ENCODE measurements at regions not wholly inside any gene's neighbourhood (a gene's known extent, or its start where the extent isn't known, plus 50 kb on each side); places are given as distances from the start of the nearest gene placed in this dataset.

- no peaks in the 10 kb centered on the region for H3K4me1 ChIP-seq (ENCODE audit: control insufficient read depth, extremely low read depth, insufficient read depth, low read length)
- no peak for DNase-seq (ENCODE audit: low read depth in 2 of 2)
- H2AFZ ChIP-seq (ENCODE audit: low read length) = no peak overlapping the region
- H3K27ac ChIP-seq (ENCODE audit: insufficient read depth, low read length) = no peak overlapping the region
- H3K4me2 ChIP-seq (ENCODE audit: extremely low read depth, insufficient read depth, low read length) = no peak overlapping the region
- H3K9ac ChIP-seq (ENCODE audit: insufficient read depth, low read length) = no peak overlapping the region
- H3K27me3 ChIP-seq (ENCODE audit: control insufficient read depth, insufficient read depth, low read length) = no peaks in the 10 kb centered on the region
- H4K20me1 ChIP-seq (ENCODE audit: control insufficient read depth, extremely low read depth, insufficient read depth, low read length) = no peaks in the 10 kb centered on the region
- no peak for TF ChIP-seq EZH2 (IDR thresholded peaks at IDR 0.05; ENCODE audit: low read length, missing control alignments)
- TF ChIP-seq CTCF (conservative IDR thresholded peaks at IDR 0.05 in 1 of 2, IDR thresholded peaks at IDR 0.05 in 1 of 2; ENCODE audit: low read depth in 1 of 2, low read length in 2 of 2) = no peak
- H3K36me3 ChIP-seq (ENCODE audit: control insufficient read depth, insufficient read depth, low read length) = no peaks in the 10 kb centered on the region
- no peaks in the 10 kb centered on the region for H3K9me3 ChIP-seq (ENCODE audit: control insufficient read depth, insufficient read depth, low read depth, low read length)
- H3K79me2 ChIP-seq (ENCODE audit: control insufficient read depth, insufficient read depth, low read length) = no peaks in the 10 kb centered on the region
- H3K4me3 ChIP-seq (replicated peaks in 1 of 4; ENCODE audit: control extremely low read depth in 1 of 4, insufficient read depth in 1 of 4, low read depth in 3 of 4, low read length in 4 of 4) = no peak overlapping the region
Measured at GRCh38 chr6:135658916-135659315, 161.4 kb upstream of the AHI1 start.

- Histone ChIP-seq H4K20me1 (ENCODE audit: control insufficient read depth, extremely low read depth, insufficient read depth, low read length) (no peaks in the 10 kb centered on the region), H3K4me3 (replicated peaks in 1 of 4; ENCODE audit: control extremely low read depth in 1 of 4, insufficient read depth in 1 of 4, low read depth in 3 of 4, low read length in 4 of 4) (no peak overlapping the region), H3K36me3 (ENCODE audit: control insufficient read depth, insufficient read depth, low read length) (no peaks in the 10 kb centered on the region), H3K4me2 (ENCODE audit: extremely low read depth, insufficient read depth, low read length) (no peak overlapping the region), H3K9ac (ENCODE audit: insufficient read depth, low read length) (no peak overlapping the region), H3K79me2 (ENCODE audit: control insufficient read depth, insufficient read depth, low read length) (no peaks in the 10 kb centered on the region), H3K27ac (ENCODE audit: insufficient read depth, low read length) (no peak overlapping the region), H3K27me3 (ENCODE audit: control insufficient read depth, insufficient read depth, low read length) (no peaks in the 10 kb centered on the region), H2AFZ (ENCODE audit: low read length) (no peak overlapping the region), H3K9me3 (ENCODE audit: control insufficient read depth, insufficient read depth, low read depth, low read length) (no peaks in the 10 kb centered on the region), H3K4me1 (ENCODE audit: control insufficient read depth, extremely low read depth, insufficient read depth, low read length) (peaks cover 3% of the 10 kb centered on the region)
- no peak for TF ChIP-seq CTCF (conservative IDR thresholded peaks at IDR 0.05 in 1 of 2, IDR thresholded peaks at IDR 0.05 in 1 of 2; ENCODE audit: low read depth in 1 of 2, low read length in 2 of 2)
- no peak for TF ChIP-seq EZH2 (IDR thresholded peaks at IDR 0.05; ENCODE audit: low read length, missing control alignments)
- DNase-seq (ENCODE audit: low read depth in 2 of 2) = no peak
Measured at GRCh38 chr6:135664527-135664926, 167.0 kb upstream of the AHI1 start.

- Histone ChIP-seq H3K9me3 (ENCODE audit: control insufficient read depth, insufficient read depth, low read depth, low read length) (no peaks in the 10 kb centered on the region), H2AFZ (ENCODE audit: low read length) (no peak overlapping the region), H3K9ac (ENCODE audit: insufficient read depth, low read length) (no peak overlapping the region), H3K27ac (ENCODE audit: insufficient read depth, low read length) (no peak overlapping the region), H3K36me3 (ENCODE audit: control insufficient read depth, insufficient read depth, low read length) (no peaks in the 10 kb centered on the region), H4K20me1 (ENCODE audit: control insufficient read depth, extremely low read depth, insufficient read depth, low read length) (no peaks in the 10 kb centered on the region), H3K4me3 (replicated peaks in 1 of 4; ENCODE audit: control extremely low read depth in 1 of 4, insufficient read depth in 1 of 4, low read depth in 3 of 4, low read length in 4 of 4) (no peak overlapping the region), H3K79me2 (ENCODE audit: control insufficient read depth, insufficient read depth, low read length) (no peaks in the 10 kb centered on the region), H3K27me3 (ENCODE audit: control insufficient read depth, insufficient read depth, low read length) (no peaks in the 10 kb centered on the region), H3K4me2 (ENCODE audit: extremely low read depth, insufficient read depth, low read length) (no peak overlapping the region), H3K4me1 (ENCODE audit: control insufficient read depth, extremely low read depth, insufficient read depth, low read length) (peaks cover 3% of the 10 kb centered on the region)
- DNase-seq (ENCODE audit: low read depth in 2 of 2) = no peak
- TF ChIP-seq CTCF (conservative IDR thresholded peaks at IDR 0.05 in 1 of 2, IDR thresholded peaks at IDR 0.05 in 1 of 2; ENCODE audit: low read depth in 1 of 2, low read length in 2 of 2) = no peak
- no peak for TF ChIP-seq EZH2 (IDR thresholded peaks at IDR 0.05; ENCODE audit: low read length, missing control alignments)
Measured at GRCh38 chr6:135665935-135666334, 168.4 kb upstream of the AHI1 start.
